ENCODE measurements at regions not wholly inside any gene's neighbourhood (a gene's known extent, or its start where the extent isn't known, plus 50 kb on each side); places are given as distances from the start of the nearest gene placed in this dataset.
A peak's percentile ranks its signal among the peaks of the same experiment; 100 is the strongest.

GRCh38 chr13:48798180-48798579 is 144.5 kb downstream of the CYSLTR2 start:
- ChIA-PET POLR2A (ENCODE audit: unreplicated experiment) (no interaction called here), CTCF (no interaction called here)
- no peak overlapping the region for H3K4me3 ChIP-seq (ENCODE audit: low read length)
- H3F3A ChIP-seq (ENCODE audit: low read length, unreplicated experiment), result no peaks in the 10 kb centered on the region
- no TSS peak for BruUV-seq (replicated peaks)
- H3K27ac ChIP-seq (ENCODE audit: low read length), result no peak overlapping the region
- no peaks in the 10 kb centered on the region for H3K9me2 ChIP-seq (replicated peaks; ENCODE audit: low read length)
- no peak overlapping the region for H3K9ac ChIP-seq (ENCODE audit: low read length)
- no peaks in the 10 kb centered on the region for H3K79me2 ChIP-seq (ENCODE audit: low read length)
- no peaks in the 10 kb centered on the region for H3K9me3 ChIP-seq (ENCODE audit: low read length)
- no peak overlapping the region for H3K4me2 ChIP-seq (ENCODE audit: low read length)
- DNase-seq (no peak), ATAC-seq (no peak)
- no peak overlapping the region for H2AFZ ChIP-seq (ENCODE audit: low read length)
- intact Hi-C loops (cut with micrococcal nuclease), result no loop called here
- H3K27me3 ChIP-seq (ENCODE audit: low read length), result no peaks in the 10 kb centered on the region
- no peak for TF ChIP-seq CTCF (conservative IDR thresholded peaks at IDR 0.05; ENCODE audit: low read depth, low read length)
- TF ChIP-seq EZH2 (IDR thresholded peaks at IDR 0.05; ENCODE audit: low read length, unreplicated experiment), result no peak
- TF ChIP-seq EZH2phosphoT487 (IDR thresholded peaks at IDR 0.05; ENCODE audit: borderline replicate concordance, low read length), result no peak
- no peaks in the 10 kb centered on the region for H3K4me1 ChIP-seq (ENCODE audit: insufficient read depth, low read length)
- no peaks in the 10 kb centered on the region for H3K36me3 ChIP-seq (ENCODE audit: low read depth, low read length)
- no peaks in the 10 kb centered on the region for H4K20me1 ChIP-seq (ENCODE audit: low read length)

GRCh38 chr13:48801255-48801654 is 147.5 kb downstream of the CYSLTR2 start:
- no peaks in the 10 kb centered on the region for H4K20me1 ChIP-seq (ENCODE audit: low read length)
- H3F3A ChIP-seq (ENCODE audit: low read length, unreplicated experiment), result no peaks in the 10 kb centered on the region
- DNase-seq (no peak), ATAC-seq (no peak)
- no peaks in the 10 kb centered on the region for H3K9me2 ChIP-seq (replicated peaks; ENCODE audit: low read length)
- ChIA-PET POLR2A (ENCODE audit: unreplicated experiment) (no interaction called here), CTCF (no interaction called here)
- no peaks in the 10 kb centered on the region for H3K79me2 ChIP-seq (ENCODE audit: low read length)
- peaks cover 15% of the 10 kb centered on the region for H3K4me1 ChIP-seq (ENCODE audit: insufficient read depth, low read length)
- H2AFZ ChIP-seq (ENCODE audit: low read length), result no peak overlapping the region
- intact Hi-C loops (cut with micrococcal nuclease), result no loop called here
- BruUV-seq (replicated peaks), result no TSS peak
- H3K9ac ChIP-seq (ENCODE audit: low read length), result no peak overlapping the region
- H3K4me3 ChIP-seq (ENCODE audit: low read length), result no peak overlapping the region
- no peaks in the 10 kb centered on the region for H3K9me3 ChIP-seq (ENCODE audit: low read length)
- TF ChIP-seq EZH2phosphoT487 (IDR thresholded peaks at IDR 0.05; ENCODE audit: borderline replicate concordance, low read length), result no peak
- H3K36me3 ChIP-seq (ENCODE audit: low read depth, low read length), result no peaks in the 10 kb centered on the region
- H3K27ac ChIP-seq (ENCODE audit: low read length), result no peak overlapping the region
- no peak overlapping the region for H3K4me2 ChIP-seq (ENCODE audit: low read length)
- H3K27me3 ChIP-seq (ENCODE audit: low read length), result no peaks in the 10 kb centered on the region

GRCh38 chr13:48804821-48805601 is 151.3 kb downstream of the CYSLTR2 start:
- ChIA-PET CTCF (no interaction called here), POLR2A (ENCODE audit: unreplicated experiment) (no interaction called here)
- H4K20me1 ChIP-seq (ENCODE audit: low read length), result no peaks in the 10 kb centered on the region
- TF ChIP-seq EZH2 (IDR thresholded peaks at IDR 0.05; ENCODE audit: low read length, unreplicated experiment), result no peak
- no peak for TF ChIP-seq EZH2phosphoT487 (IDR thresholded peaks at IDR 0.05; ENCODE audit: borderline replicate concordance, low read length)
- no peak for TF ChIP-seq CTCF (conservative IDR thresholded peaks at IDR 0.05; ENCODE audit: low read depth, low read length)
- H3K9ac ChIP-seq (ENCODE audit: low read length), result no peak overlapping the region
- no peak overlapping the region for H3K4me3 ChIP-seq (ENCODE audit: low read length)
- no peaks in the 10 kb centered on the region for H3K36me3 ChIP-seq (ENCODE audit: low read depth, low read length)
- H3K27ac ChIP-seq (ENCODE audit: low read length), result peak overlapping the region; percentile 41
- no peaks in the 10 kb centered on the region for H3K9me2 ChIP-seq (replicated peaks; ENCODE audit: low read length)
- H3K27me3 ChIP-seq (ENCODE audit: low read length), result no peaks in the 10 kb centered on the region
- BruUV-seq (replicated peaks), result no TSS peak
- peak; percentile 34 for DNase-seq
- intact Hi-C loops (cut with micrococcal nuclease), result no loop called here
- H3F3A ChIP-seq (ENCODE audit: low read length, unreplicated experiment), result no peaks in the 10 kb centered on the region
- H3K9me3 ChIP-seq (ENCODE audit: low read length), result no peaks in the 10 kb centered on the region
- H2AFZ ChIP-seq (ENCODE audit: low read length), result no peak overlapping the region
- peak; percentile 64 for ATAC-seq
- peaks cover 15% of the 10 kb centered on the region for H3K4me1 ChIP-seq (ENCODE audit: insufficient read depth, low read length)
- H3K79me2 ChIP-seq (ENCODE audit: low read length), result no peaks in the 10 kb centered on the region
- peak overlapping the region; percentile 33 for H3K4me2 ChIP-seq (ENCODE audit: low read length)
